ENCODE measurements at regions not wholly inside any gene's neighbourhood (a gene's known extent, or its start where the extent isn't known, plus 50 kb on each side); places are given as distances from the start of the nearest gene placed in this dataset.

DNA sequence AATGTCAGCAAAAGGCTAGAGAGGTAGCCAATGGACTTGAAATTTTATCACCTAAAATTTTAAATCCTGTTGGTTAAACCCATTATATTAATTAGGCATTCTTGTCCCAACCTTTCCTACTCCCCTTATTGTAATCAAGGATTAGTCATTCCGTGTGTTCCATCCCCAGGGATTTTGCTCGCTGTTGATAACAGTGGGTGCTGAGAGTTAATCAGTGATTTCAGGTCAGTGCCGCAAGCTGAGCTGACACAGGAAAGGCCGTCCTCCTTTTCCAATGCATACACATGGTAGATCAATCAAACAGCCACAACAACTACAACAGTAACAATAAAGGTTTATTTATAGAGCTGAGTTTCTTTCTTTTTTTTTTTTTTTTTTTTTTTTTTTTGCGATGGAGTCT, 271.4 kb downstream of the ACTR3B start:
- Histone ChIP-seq H3K9me3 (ENCODE audit: control insufficient read depth, insufficient read depth, low read depth, low read length) (no peaks in the 10 kb centered on the region), H3K4me1 (ENCODE audit: control insufficient read depth, insufficient read depth, low read length) (no peaks in the 10 kb centered on the region), H3K27ac (ENCODE audit: extremely low read depth, low read depth, low read length) (no peak overlapping the region), H3K4me3 (ENCODE audit: low read depth, low read length) (no peak overlapping the region), H3K36me3 (ENCODE audit: control insufficient read depth in 2 of 2, insufficient read depth in 1 of 2, low read length in 2 of 2) (no peaks in the 10 kb centered on the region)
- ChIA-PET CTCF (no interaction called here), POLR2A (no interaction called here)
- TF ChIP-seq ZNF571 (tag by site-specific recombination; IDR thresholded peaks at IDR 0.05) (no peak), ZNF324 (tag by site-specific recombination; IDR thresholded peaks at IDR 0.05) (no peak), RBAK (tag by site-specific recombination; IDR thresholded peaks at IDR 0.05) (no peak), ZNF530 (tag by site-specific recombination; IDR thresholded peaks at IDR 0.05; ENCODE audit: low read depth) (no peak), MEIS1 (CRISPR knock-in tag; IDR thresholded peaks at IDR 0.05; ENCODE audit: borderline replicate concordance) (no peak), ZNF146 (tag by site-specific recombination; IDR thresholded peaks at IDR 0.05) (no peak), ZBTB48 (tag by site-specific recombination; IDR thresholded peaks at IDR 0.05) (no peak), ZNF610 (tag by site-specific recombination; IDR thresholded peaks at IDR 0.05; ENCODE audit: borderline replicate concordance) (no peak), ZFHX2 (tag by site-specific recombination; conservative IDR thresholded peaks at IDR 0.05) (no peak), SP7 (tag by site-specific recombination; IDR thresholded peaks at IDR 0.05) (no peak), ZNF23 (tag by site-specific recombination; IDR thresholded peaks at IDR 0.05; ENCODE audit: borderline replicate concordance) (no peak), ZNF677 (tag by site-specific recombination; IDR thresholded peaks at IDR 0.05) (no peak)
- TF ChIP-seq, protein P1, sequence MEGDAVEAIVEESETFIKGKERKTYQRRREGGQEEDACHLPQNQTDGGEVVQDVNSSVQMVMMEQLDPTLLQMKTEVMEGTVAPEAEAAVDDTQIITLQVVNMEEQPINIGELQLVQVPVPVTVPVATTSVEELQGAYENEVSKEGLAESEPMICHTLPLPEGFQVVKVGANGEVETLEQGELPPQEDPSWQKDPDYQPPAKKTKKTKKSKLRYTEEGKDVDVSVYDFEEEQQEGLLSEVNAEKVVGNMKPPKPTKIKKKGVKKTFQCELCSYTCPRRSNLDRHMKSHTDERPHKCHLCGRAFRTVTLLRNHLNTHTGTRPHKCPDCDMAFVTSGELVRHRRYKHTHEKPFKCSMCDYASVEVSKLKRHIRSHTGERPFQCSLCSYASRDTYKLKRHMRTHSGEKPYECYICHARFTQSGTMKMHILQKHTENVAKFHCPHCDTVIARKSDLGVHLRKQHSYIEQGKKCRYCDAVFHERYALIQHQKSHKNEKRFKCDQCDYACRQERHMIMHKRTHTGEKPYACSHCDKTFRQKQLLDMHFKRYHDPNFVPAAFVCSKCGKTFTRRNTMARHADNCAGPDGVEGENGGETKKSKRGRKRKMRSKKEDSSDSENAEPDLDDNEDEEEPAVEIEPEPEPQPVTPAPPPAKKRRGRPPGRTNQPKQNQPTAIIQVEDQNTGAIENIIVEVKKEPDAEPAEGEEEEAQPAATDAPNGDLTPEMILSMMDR (tag by site-specific recombination; IDR thresholded peaks at IDR 0.05), result no peak
- TF ChIP-seq, protein P2, sequence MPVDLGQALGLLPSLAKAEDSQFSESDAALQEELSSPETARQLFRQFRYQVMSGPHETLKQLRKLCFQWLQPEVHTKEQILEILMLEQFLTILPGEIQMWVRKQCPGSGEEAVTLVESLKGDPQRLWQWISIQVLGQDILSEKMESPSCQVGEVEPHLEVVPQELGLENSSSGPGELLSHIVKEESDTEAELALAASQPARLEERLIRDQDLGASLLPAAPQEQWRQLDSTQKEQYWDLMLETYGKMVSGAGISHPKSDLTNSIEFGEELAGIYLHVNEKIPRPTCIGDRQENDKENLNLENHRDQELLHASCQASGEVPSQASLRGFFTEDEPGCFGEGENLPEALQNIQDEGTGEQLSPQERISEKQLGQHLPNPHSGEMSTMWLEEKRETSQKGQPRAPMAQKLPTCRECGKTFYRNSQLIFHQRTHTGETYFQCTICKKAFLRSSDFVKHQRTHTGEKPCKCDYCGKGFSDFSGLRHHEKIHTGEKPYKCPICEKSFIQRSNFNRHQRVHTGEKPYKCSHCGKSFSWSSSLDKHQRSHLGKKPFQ (tag by site-specific recombination; IDR thresholded peaks at IDR 0.05), result no peak
- TF ChIP-seq, protein P3, sequence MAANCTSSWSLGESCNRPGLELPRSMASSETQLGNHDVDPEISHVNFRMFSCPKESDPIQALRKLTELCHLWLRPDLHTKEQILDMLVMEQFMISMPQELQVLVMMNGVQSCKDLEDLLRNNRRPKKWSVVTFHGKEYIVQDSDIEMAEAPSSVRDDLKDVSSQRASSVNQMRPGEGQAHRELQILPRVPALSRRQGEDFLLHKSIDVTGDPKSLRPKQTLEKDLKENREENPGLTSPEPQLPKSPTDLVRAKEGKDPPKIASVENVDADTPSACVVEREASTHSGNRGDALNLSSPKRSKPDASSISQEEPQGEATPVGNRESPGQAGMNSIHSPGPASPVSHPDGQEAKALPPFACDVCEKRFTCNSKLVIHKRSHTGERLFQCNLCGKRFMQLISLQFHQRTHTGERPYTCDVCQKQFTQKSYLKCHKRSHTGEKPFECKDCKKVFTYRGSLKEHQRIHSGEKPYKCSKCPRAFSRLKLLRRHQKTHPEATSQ (tag by site-specific recombination; IDR thresholded peaks at IDR 0.05), result no peak

DNA sequence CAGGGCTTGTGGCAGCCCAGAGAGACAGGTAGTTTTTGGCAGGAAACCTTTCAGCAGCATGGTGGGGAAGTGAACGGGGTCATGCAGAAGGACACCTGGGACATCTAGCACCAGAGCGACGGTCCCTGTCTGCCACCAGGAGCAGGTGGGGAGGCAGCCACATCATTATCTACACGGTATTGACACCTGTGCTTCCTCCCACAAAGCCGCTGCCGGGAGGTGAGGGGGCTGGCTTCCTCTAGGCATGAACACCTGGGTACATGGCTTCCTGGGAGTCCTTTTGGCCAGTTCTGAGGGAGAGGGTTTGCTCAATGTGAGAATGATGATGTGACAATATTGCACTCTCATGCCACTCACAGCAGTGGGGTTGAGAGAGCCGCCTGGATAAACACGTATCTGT, 275.2 kb downstream of the ACTR3B start:
- no peaks in the 10 kb centered on the region for H3K9me3 ChIP-seq (ENCODE audit: control insufficient read depth, insufficient read depth, low read depth, low read length)
- TF ChIP-seq PRDM1 (tag by site-specific recombination; IDR thresholded peaks at IDR 0.05), result no peak
- no peak for TF ChIP-seq ZFP41 (tag by site-specific recombination; IDR thresholded peaks at IDR 0.05; ENCODE audit: borderline replicate concordance)
- no peak for TF ChIP-seq ZNF48 (tag by site-specific recombination; IDR thresholded peaks at IDR 0.05)
- no peak for TF ChIP-seq ZNF19 (tag by site-specific recombination; IDR thresholded peaks at IDR 0.05; ENCODE audit: low read depth)
- TF ChIP-seq, protein P4, sequence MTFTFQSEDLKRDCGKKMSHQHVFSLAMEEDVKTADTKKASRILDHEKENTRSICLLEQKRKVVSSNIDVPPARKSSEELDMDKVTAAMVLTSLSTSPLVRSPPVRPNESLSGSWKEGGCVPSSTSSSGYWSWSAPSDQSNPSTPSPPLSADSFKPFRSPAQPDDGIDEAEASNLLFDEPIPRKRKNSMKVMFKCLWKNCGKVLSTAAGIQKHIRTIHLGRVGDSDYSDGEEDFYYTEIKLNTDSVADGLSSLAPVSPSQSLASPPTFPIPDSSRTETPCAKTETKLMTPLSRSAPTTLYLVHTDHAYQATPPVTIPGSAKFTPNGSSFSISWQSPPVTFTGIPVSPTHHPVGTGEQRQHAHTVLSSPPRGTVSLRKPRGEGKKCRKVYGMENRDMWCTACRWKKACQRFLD (tag by site-specific recombination; IDR thresholded peaks at IDR 0.05), result no peak
- no peak for TF ChIP-seq MYNN (tag by site-specific recombination; IDR thresholded peaks at IDR 0.05; ENCODE audit: borderline replicate concordance)
- TF ChIP-seq, protein P5, sequence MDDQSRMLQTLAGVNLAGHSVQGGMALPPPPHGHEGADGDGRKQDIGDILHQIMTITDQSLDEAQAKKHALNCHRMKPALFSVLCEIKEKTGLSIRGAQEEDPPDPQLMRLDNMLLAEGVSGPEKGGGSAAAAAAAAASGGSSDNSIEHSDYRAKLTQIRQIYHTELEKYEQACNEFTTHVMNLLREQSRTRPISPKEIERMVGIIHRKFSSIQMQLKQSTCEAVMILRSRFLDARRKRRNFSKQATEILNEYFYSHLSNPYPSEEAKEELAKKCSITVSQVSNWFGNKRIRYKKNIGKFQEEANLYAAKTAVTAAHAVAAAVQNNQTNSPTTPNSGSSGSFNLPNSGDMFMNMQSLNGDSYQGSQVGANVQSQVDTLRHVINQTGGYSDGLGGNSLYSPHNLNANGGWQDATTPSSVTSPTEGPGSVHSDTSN (CRISPR knock-in tag; IDR thresholded peaks at IDR 0.05), result no peak
- TF ChIP-seq ZNF221 (tag by site-specific recombination; IDR thresholded peaks at IDR 0.05; ENCODE audit: borderline replicate concordance), result no peak
- no peak for TF ChIP-seq ZNF37A (tag by site-specific recombination; IDR thresholded peaks at IDR 0.05)
- TF ChIP-seq, protein P6, sequence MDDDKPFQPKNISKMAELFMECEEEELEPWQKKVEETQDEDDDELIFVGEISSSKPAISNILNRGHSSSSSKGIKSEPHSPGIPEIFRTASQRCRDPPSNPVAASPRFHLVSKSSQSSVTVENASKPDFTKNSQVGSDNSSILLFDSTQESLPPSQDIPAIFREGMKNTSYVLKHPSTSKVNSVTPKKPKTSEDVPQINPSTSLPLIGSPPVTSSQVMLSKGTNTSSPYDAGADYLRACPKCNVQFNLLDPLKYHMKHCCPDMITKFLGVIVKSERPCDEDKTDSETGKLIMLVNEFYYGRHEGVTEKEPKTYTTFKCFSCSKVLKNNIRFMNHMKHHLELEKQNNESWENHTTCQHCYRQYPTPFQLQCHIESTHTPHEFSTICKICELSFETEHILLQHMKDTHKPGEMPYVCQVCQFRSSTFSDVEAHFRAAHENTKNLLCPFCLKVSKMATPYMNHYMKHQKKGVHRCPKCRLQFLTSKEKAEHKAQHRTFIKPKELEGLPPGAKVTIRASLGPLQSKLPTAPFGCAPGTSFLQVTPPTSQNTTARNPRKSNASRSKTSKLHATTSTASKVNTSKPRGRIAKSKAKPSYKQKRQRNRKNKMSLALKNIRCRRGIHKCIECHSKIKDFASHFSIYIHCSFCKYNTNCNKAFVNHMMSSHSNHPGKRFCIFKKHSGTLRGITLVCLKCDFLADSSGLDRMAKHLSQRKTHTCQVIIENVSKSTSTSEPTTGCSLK (tag by site-specific recombination; IDR thresholded peaks at IDR 0.05), result no peak
- TF ChIP-seq ZNF140 (tag by site-specific recombination; IDR thresholded peaks at IDR 0.05), result no peak
- no peak for TF ChIP-seq ZNF302 (tag by site-specific recombination; IDR thresholded peaks at IDR 0.05; ENCODE audit: low read depth)
- CTCF ChIA-PET, result no interaction called here
- no peaks in the 10 kb centered on the region for H3K36me3 ChIP-seq (ENCODE audit: control insufficient read depth in 2 of 2, insufficient read depth in 1 of 2, low read length in 2 of 2)
- H3K4me1 ChIP-seq (ENCODE audit: control insufficient read depth, insufficient read depth, low read length), result no peaks in the 10 kb centered on the region
- H3K4me3 ChIP-seq (ENCODE audit: low read depth, low read length), result no peak overlapping the region
- no peak overlapping the region for H3K27ac ChIP-seq (ENCODE audit: extremely low read depth, low read depth, low read length)
- POLR2A ChIA-PET, result no interaction called here
